Stimulated activated CD8-positive, alpha-beta memory T cell treated with anti-CD3 and anti-CD28 coated beads, Interleukin-4, amount 100 ng/mL, for 1 hour (primary cell): ENCODE measurements at regions not wholly inside any gene's neighbourhood (a gene's known extent, or its start where the extent isn't known, plus 50 kb on each side); places are given as distances from the start of the nearest gene placed in this dataset.

Experiments
- DNase-seq, 2 donors: peaks; one replicate each; pipeline ENCODE4 v3.0.0-alpha.2; 2020; ENCODE audit warnings: low read depth in 2 of 2, low spot score in 1 of 2

GRCh38 chr2:64850642-64851041, 138.6 kb upstream of the SLC1A4 start:
- no peak for DNase-seq

- no peak for DNase-seq
Observed at GRCh38 chr2:64852771-64853241, 136.4 kb upstream of the SLC1A4 start.

- no peak for DNase-seq
Observed at GRCh38 chr2:64853306-64853705, 135.9 kb upstream of the SLC1A4 start.

- no peak for DNase-seq
Observed at GRCh38 chr2:64853894-64854293, 135.3 kb upstream of the SLC1A4 start.

- no peak for DNase-seq
Observed at GRCh38 chr2:64854773-64855237, 134.4 kb upstream of the SLC1A4 start.

GRCh38 chr2:64857581-64858471, 131.4 kb upstream of the SLC1A4 start:
- no peak for DNase-seq

GRCh38 chr2:64858541-64859311, 130.5 kb upstream of the SLC1A4 start:
- no peak for DNase-seq

GRCh38 chr2:64859312-64860212, 129.6 kb upstream of the SLC1A4 start:
- no peak for DNase-seq

GRCh38 chr2:64860276-64860885, 128.8 kb upstream of the SLC1A4 start:
- no peak for DNase-seq

GRCh38 chr2:64860936-64861335, 128.3 kb upstream of the SLC1A4 start:
- DNase-seq = no peak

GRCh38 chr2:64861452-64862397, 127.5 kb upstream of the SLC1A4 start:
- DNase-seq = no peak

- DNase-seq = no peak
Observed at GRCh38 chr2:64862623-64863022, 126.6 kb upstream of the SLC1A4 start.

- no peak for DNase-seq
Observed at GRCh38 chr2:64863097-64863820, 125.9 kb upstream of the SLC1A4 start.

GRCh38 chr2:64865073-64865830, 123.9 kb upstream of the SLC1A4 start:
- DNase-seq = peak; percentile 31 to 33

- DNase-seq = no peak
Observed at GRCh38 chr2:64865831-64866345, 123.3 kb upstream of the SLC1A4 start.

- DNase-seq = no peak
Observed at GRCh38 chr2:64866797-64867196, 122.4 kb upstream of the SLC1A4 start.

GRCh38 chr2:64867253-64867996, 121.8 kb upstream of the SLC1A4 start:
- DNase-seq = no peak
